ENCODE measurements at regions not wholly inside any gene's neighbourhood (a gene's known extent, or its start where the extent isn't known, plus 50 kb on each side); places are given as distances from the start of the nearest gene placed in this dataset.

DNA sequence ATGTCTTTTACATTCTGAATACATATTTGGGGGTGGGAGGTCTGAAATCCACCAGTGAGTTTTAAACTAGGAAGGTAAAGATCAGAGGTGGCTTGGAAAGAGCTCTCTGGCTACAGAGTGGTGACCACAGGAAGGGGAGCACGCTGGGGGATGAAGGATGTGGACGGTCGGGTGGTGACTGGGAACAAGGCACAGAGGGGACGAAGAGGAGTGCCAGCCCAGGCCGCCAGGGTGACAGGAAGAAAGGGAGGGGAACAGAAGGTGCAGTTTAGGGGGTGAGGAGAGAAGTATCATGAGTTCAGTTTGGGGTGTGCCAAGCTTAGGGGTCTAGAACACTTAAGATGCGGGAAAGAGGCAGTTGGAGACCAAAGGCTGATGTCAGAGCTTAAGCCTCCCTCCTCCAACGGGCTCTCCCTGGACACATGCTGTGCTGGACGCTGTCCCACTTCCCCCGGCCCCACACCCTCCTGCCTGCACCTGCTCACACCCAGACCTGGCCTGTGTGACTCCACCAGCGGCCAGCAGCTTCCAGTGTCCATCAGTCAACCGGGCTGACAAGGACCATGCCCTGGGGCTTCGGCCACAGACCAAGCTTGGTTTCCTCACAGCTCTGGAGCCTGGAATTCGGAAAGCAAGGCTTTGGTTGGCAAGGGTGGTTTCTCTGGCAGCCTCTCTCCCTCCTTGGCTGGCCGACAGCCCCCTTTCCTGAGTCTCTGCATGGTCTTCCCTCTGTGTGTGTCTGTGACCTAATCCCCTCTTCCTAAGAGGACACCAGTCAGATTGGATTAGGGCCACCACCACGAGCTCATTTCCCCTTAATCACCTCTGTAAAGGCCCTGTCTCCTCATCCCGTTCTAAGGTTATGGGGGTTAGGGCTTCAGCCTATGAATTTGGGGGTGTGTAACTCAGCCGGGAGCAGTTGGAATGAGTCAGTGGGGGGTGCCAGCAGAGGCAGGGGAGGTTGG, 120.4 kb upstream of the IQSEC1 start:
- intact Hi-C loops (cut with micrococcal nuclease) (loop anchor here (10.0 kb wide), 1 partner anchor 99 kb away; no protein-coding TSS in a partner anchor), in situ Hi-C loops (cut with MboI) (no loop called here)
- Histone ChIP-seq H3K9ac (ENCODE audit: insufficient read depth in 1 of 2, low read depth in 2 of 2, low read length in 2 of 2) (peak overlapping the region in 1 of 2 experiments; percentile 43; a peak in 1 of 4 replicates), H3K27ac (ENCODE audit: extremely low read depth, low read depth, low read length) (no peak overlapping the region), H3K9me1 (ENCODE audit: control insufficient read depth, insufficient read depth, low read length) (no peaks in the 10 kb centered on the region), H3K36me3 (ENCODE audit: control insufficient read depth, insufficient read depth, low read length) (no peaks in the 10 kb centered on the region), H3K79me2 (ENCODE audit: control insufficient read depth, insufficient read depth, low read length) (no peaks in the 10 kb centered on the region), H3K9me3 (replicated peaks; ENCODE audit: control insufficient read depth, insufficient read depth, low read depth, low read length) (no peaks in the 10 kb centered on the region), H4K20me1 (replicated peaks; ENCODE audit: control insufficient read depth, insufficient read depth, low read length) (peaks cover 27% of the 10 kb centered on the region), H3K4me3 (no peak overlapping the region), H3K4me1 (replicated peaks in 1 of 2; ENCODE audit: control insufficient read depth in 2 of 2, insufficient read depth in 2 of 2, low read length in 2 of 2) (peaks cover 0 to 20% of the 10 kb centered on the region in 2 experiments; a peak in 3 of 5 replicates), H2AFZ (ENCODE audit: low read depth, low read length) (no peak overlapping the region), H3K4me2 (ENCODE audit: insufficient read depth, low read length) (no peak overlapping the region), H3K27me3 (ENCODE audit: control insufficient read depth in 2 of 2, insufficient read depth in 2 of 2, low read length in 2 of 2) (peaks cover 58 to 84% of the 10 kb centered on the region in 2 experiments)
- DNase-seq (ENCODE audit: extremely low read depth in 1 of 4, low spot score in 3 of 4) (no peak), ATAC-seq (no peak), FAIRE-seq (no peak)
- BruUV-seq (replicated peaks), result no TSS peak
- ChIA-PET CTCF (ENCODE audit: low intra/inter-chr PET ratio) (no interaction called here), POLR2A (interaction anchor here (0.6 to 1.7 kb wide), 5 partner anchors 9 to 407 kb away, joined by 3 to 5 read pairs (median 3); no protein-coding TSS in a partner anchor)
- 2% methylated on average over 17 of the region's 17 CpGs for WGBS (ENCODE audit: insufficient coverage, low coverage, missing lambda C conversion rate)
- TF ChIP-seq XRCC4 (IDR thresholded peaks at IDR 0.05; ENCODE audit: extremely low read depth, insufficient read depth, insufficient read length) (no peak), TBP (optimal IDR thresholded peaks at IDR 0.05; ENCODE audit: low read depth, low read length) (no peak), CREB3L1 (IDR thresholded peaks at IDR 0.05; ENCODE audit: borderline replicate concordance, low read depth) (no peak), NR0B1 (IDR thresholded peaks at IDR 0.05; ENCODE audit: partially characterized antibody) (no peak), SIN3B (IDR thresholded peaks at IDR 0.05; ENCODE audit: low read depth) (no peak), STAT5A (IDR thresholded peaks at IDR 0.05; ENCODE audit: borderline replicate concordance, low read length) (no peak), TFAM (CRISPR knock-in tag; conservative IDR thresholded peaks at IDR 0.05) (no peak), ZNF75A (CRISPR knock-in tag; IDR thresholded peaks at IDR 0.05) (no peak), DNMT1 (IDR thresholded peaks at IDR 0.05) (no peak), ILF3 (IDR thresholded peaks at IDR 0.05; ENCODE audit: borderline replicate concordance) (no peak), NCOR1 (IDR thresholded peaks at IDR 0.05) (no peak)
- TF ChIP-seq, protein P1, sequence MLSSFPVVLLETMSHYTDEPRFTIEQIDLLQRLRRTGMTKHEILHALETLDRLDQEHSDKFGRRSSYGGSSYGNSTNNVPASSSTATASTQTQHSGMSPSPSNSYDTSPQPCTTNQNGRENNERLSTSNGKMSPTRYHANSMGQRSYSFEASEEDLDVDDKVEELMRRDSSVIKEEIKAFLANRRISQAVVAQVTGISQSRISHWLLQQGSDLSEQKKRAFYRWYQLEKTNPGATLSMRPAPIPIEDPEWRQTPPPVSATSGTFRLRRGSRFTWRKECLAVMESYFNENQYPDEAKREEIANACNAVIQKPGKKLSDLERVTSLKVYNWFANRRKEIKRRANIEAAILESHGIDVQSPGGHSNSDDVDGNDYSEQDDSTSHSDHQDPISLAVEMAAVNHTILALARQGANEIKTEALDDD (IDR thresholded peaks at IDR 0.05), result no peak
- TF ChIP-seq, protein P2, sequence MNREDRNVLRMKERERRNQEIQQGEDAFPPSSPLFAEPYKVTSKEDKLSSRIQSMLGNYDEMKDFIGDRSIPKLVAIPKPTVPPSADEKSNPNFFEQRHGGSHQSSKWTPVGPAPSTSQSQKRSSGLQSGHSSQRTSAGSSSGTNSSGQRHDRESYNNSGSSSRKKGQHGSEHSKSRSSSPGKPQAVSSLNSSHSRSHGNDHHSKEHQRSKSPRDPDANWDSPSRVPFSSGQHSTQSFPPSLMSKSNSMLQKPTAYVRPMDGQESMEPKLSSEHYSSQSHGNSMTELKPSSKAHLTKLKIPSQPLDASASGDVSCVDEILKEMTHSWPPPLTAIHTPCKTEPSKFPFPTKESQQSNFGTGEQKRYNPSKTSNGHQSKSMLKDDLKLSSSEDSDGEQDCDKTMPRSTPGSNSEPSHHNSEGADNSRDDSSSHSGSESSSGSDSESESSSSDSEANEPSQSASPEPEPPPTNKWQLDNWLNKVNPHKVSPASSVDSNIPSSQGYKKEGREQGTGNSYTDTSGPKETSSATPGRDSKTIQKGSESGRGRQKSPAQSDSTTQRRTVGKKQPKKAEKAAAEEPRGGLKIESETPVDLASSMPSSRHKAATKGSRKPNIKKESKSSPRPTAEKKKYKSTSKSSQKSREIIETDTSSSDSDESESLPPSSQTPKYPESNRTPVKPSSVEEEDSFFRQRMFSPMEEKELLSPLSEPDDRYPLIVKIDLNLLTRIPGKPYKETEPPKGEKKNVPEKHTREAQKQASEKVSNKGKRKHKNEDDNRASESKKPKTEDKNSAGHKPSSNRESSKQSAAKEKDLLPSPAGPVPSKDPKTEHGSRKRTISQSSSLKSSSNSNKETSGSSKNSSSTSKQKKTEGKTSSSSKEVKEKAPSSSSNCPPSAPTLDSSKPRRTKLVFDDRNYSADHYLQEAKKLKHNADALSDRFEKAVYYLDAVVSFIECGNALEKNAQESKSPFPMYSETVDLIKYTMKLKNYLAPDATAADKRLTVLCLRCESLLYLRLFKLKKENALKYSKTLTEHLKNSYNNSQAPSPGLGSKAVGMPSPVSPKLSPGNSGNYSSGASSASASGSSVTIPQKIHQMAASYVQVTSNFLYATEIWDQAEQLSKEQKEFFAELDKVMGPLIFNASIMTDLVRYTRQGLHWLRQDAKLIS (CRISPR knock-in tag; IDR thresholded peaks at IDR 0.05), result no peak

Data from K562 (cell line).